ENCODE measurements at regions not wholly inside any gene's neighbourhood (a gene's known extent, or its start where the extent isn't known, plus 50 kb on each side); places are given as distances from the start of the nearest gene placed in this dataset.

DNA sequence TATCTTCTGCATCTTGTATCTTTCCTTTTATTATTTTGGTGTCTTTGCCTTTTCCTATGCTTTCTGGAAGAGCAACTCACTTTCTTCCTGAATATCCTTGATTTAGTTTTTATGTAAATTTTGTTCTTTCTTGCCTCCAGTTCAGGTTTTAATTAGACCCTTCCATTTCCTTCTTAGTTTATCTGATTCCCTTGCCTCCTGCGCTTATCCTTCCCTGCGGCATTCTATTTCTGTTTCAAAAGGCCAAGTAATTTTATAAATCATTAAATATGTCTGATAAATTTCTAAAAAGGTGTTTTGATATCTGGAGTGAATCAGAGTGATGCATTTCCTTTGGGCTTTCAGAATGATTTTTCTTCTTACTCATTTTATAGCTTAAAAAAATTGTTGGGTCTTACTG, 167.7 kb upstream of the WDR11 start:
- no peak for DNase-seq (ENCODE audit: low read depth)
- H3K4me3 ChIP-seq (ENCODE audit: low read depth, low read length): no peak overlapping the region
- no peak for TF ChIP-seq CTCF (IDR thresholded peaks at IDR 0.05; ENCODE audit: insufficient read depth, low read length)

DNA sequence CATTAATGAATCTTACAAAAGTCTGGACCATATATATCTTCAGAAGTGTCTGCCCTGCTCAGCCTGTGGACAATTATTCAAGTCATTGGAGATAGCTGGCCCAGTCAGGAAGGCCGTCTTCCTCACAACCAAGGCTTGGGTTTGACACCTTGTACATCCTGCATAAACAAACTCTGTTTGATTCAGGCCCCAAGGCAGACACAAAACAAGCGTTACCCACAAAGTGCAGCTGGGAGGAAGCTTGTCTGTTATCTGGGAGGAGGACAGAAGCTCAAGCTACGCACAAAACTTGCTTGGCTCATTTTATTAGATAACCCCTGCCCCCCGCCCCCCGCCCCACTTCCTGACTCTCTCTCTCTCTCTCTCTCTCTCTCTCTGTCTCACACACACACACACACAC, 166.9 kb upstream of the WDR11 start:
- H3K4me3 ChIP-seq (ENCODE audit: low read depth, low read length): no peak overlapping the region
- no peak for DNase-seq (ENCODE audit: low read depth)

GRCh38 chr10:120685136-120685535, 166.0 kb upstream of the WDR11 start:
- no peak for DNase-seq (ENCODE audit: low read depth)
- no peak for TF ChIP-seq CTCF (IDR thresholded peaks at IDR 0.05; ENCODE audit: insufficient read depth, low read length)
- H3K4me3 ChIP-seq (ENCODE audit: low read depth, low read length): no peak overlapping the region

More for the DNA sequence above, 166.9 kb upstream of the WDR11 start:
- TF ChIP-seq CTCF (IDR thresholded peaks at IDR 0.05; ENCODE audit: insufficient read depth, low read length): no peak

- no peak overlapping the region for H3K4me3 ChIP-seq (ENCODE audit: low read depth, low read length)
- DNase-seq (ENCODE audit: low read depth): no peak
- TF ChIP-seq CTCF (IDR thresholded peaks at IDR 0.05; ENCODE audit: insufficient read depth, low read length): no peak
These were observed 162.2 kb upstream of the WDR11 start for GRCh38 chr10:120688928-120689327.

DNA sequence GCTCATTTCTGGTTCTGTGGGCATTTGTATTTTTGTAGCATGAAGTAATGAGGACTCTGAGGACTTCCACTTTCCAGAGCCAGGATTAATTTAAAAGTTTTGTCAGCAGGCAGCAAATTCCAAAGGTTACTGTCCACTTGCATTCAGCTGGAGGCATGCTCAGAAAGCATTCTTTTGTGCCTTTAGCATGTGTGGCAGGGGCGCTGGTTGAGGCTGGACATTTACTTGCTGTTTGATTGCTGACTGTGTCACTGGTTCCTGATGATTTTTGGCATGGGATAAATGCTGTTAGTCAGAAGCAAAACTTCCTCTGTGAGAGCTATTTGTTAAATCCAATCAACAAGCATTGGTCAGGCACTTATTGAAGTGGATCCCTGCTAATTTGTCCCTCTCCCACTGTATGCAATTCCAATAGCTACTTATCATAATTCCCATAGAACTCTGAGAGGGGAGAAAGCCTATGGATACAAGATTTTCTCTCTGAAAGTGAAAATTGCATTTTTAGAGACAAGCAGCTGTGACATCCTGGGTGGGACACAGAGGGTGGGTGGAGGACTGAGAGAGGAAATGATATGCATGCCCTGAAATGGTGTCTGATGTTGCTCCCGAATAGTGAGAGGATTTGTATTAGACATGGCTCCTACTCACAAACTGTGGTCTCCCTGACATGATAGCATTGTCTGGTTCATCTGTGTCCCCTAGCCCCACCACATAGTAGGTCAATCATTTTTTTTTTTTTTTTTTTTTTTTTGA, 161.2 kb upstream of the WDR11 start:
- no peak for TF ChIP-seq CTCF (IDR thresholded peaks at IDR 0.05; ENCODE audit: insufficient read depth, low read length)
- H3K4me3 ChIP-seq (ENCODE audit: low read depth, low read length): no peak overlapping the region
- DNase-seq (ENCODE audit: low read depth): no peak

GRCh38 chr10:120691625-120692024, 159.5 kb upstream of the WDR11 start:
- peak overlapping the region; percentile 41 for H3K4me3 ChIP-seq (ENCODE audit: low read depth, low read length)
- no peak for DNase-seq (ENCODE audit: low read depth)
- no peak for TF ChIP-seq CTCF (IDR thresholded peaks at IDR 0.05; ENCODE audit: insufficient read depth, low read length)

- DNase-seq (ENCODE audit: low read depth): no peak
- TF ChIP-seq CTCF (IDR thresholded peaks at IDR 0.05; ENCODE audit: insufficient read depth, low read length): no peak
- no peak overlapping the region for H3K4me3 ChIP-seq (ENCODE audit: low read depth, low read length)
These were observed 150.7 kb upstream of the WDR11 start for GRCh38 chr10:120700426-120700825.

Data from fibroblast of the aortic adventitia (primary cell).